ENCODE measurements at regions not wholly inside any gene's neighbourhood (a gene's known extent, or its start where the extent isn't known, plus 50 kb on each side); places are given as distances from the start of the nearest gene placed in this dataset.

DNA sequence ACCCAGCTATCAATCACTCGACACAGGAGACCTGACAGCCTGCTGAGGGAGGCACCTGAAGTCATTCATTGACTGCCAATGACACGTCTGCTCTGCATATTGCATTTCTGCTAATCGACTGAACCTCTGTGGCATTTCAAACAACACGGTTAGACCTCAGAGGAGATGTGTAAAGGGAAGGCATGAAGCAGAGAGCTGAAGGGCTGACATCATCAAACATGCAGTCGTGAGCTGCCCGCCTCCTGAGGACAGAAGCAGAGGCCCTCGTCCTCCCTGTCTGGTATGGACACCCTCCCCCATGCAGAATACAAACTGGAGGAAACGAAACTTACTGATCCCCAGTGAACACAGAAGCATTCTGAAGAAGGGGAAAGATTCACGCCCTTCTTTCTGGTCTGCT is 462.6 kb upstream of the MGMT start:
- H3K27me3 ChIP-seq = no peaks in the 10 kb centered on the region
- no peaks in the 10 kb centered on the region for H3K4me1 ChIP-seq (ENCODE audit: insufficient read depth)
- TF ChIP-seq EP300 (IDR thresholded peaks at IDR 0.05) = no peak
- TF ChIP-seq, protein P1, sequence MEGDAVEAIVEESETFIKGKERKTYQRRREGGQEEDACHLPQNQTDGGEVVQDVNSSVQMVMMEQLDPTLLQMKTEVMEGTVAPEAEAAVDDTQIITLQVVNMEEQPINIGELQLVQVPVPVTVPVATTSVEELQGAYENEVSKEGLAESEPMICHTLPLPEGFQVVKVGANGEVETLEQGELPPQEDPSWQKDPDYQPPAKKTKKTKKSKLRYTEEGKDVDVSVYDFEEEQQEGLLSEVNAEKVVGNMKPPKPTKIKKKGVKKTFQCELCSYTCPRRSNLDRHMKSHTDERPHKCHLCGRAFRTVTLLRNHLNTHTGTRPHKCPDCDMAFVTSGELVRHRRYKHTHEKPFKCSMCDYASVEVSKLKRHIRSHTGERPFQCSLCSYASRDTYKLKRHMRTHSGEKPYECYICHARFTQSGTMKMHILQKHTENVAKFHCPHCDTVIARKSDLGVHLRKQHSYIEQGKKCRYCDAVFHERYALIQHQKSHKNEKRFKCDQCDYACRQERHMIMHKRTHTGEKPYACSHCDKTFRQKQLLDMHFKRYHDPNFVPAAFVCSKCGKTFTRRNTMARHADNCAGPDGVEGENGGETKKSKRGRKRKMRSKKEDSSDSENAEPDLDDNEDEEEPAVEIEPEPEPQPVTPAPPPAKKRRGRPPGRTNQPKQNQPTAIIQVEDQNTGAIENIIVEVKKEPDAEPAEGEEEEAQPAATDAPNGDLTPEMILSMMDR (IDR thresholded peaks at IDR 0.05) = no peak
- no peak for TF ChIP-seq POLR2A (IDR thresholded peaks at IDR 0.05)
- H3K27ac ChIP-seq = no peak overlapping the region
- no peak for DNase-seq
- H3K36me3 ChIP-seq = no peaks in the 10 kb centered on the region
- no peak overlapping the region for H3K4me3 ChIP-seq
- WGBS, 3 donors = 62 to 70% (median 63%) methylated on average over 9 of the region's 9 CpGs
- intact Hi-C loops (cut with DNase I) = no loop called here
- peaks cover 0 to 3% of the 10 kb centered on the region in 2 donors for H3K9me3 ChIP-seq

DNA sequence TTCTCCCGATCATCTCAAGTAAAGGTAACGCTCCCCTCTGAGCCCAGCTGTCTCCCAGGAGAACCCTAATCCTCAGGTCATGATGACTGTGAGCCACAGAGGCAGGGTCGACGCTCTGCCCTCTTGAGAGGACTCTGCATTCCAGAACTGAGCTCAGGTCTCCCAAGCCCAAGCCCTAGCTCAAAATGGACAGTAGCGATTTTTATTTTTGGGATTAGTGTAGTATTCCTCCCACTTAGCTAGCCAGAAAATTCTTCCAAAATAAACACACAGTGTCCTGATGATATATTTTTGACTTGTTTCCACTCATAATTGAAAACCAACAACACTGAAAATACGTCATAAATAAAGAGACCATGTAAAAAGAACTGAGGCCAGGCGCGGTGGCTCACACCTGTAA is 462.0 kb upstream of the MGMT start:
- Histone ChIP-seq H3K36me3 (no peaks in the 10 kb centered on the region), H3K4me3 (no peak overlapping the region), H3K27ac (no peak overlapping the region), H3K4me1 (ENCODE audit: insufficient read depth) (no peaks in the 10 kb centered on the region), H3K9me3 (peaks cover 0 to 3% of the 10 kb centered on the region in 2 donors), H3K27me3 (no peaks in the 10 kb centered on the region)
- TF ChIP-seq, protein P1 (IDR thresholded peaks at IDR 0.05) = no peak
- TF ChIP-seq POLR2A (IDR thresholded peaks at IDR 0.05) (no peak), EP300 (IDR thresholded peaks at IDR 0.05) (no peak)
- intact Hi-C loops (cut with DNase I) = no loop called here
- no peak for DNase-seq
- WGBS, 3 donors = 73 to 75% (median 74%) methylated on average over 8 of the region's 8 CpGs

DNA sequence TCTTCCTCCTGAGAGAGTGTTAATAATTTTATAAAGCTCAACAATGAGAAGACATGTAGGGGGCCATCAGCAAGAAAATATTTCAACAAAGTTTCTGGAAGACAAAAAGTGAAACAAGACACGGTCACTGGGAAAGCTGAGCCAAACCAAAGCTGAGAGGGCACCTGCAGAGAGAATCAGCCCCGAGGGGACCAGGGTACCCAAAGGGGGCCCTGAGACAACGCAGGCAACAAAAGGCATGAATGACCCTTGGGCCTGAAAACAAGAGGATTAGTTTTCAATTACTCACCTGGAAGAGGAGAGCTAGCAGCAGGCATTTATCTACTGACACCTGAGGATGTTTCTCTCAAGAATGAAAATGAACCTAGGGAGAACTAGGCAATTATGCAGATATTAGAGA is 461.2 kb upstream of the MGMT start:
- Histone ChIP-seq H3K4me1 (ENCODE audit: insufficient read depth) (no peaks in the 10 kb centered on the region), H3K27ac (no peak overlapping the region), H3K27me3 (no peaks in the 10 kb centered on the region), H3K9me3 (peaks cover 0 to 3% of the 10 kb centered on the region in 2 donors), H3K36me3 (no peaks in the 10 kb centered on the region), H3K4me3 (no peak overlapping the region)
- intact Hi-C loops (cut with DNase I) = no loop called here
- WGBS, 3 donors = 54 to 78% (median 69%) methylated on average over 3 of the region's 3 CpGs
- DNase-seq = no peak
- TF ChIP-seq EP300 (IDR thresholded peaks at IDR 0.05) = no peak
- no peak for TF ChIP-seq POLR2A (IDR thresholded peaks at IDR 0.05)
- TF ChIP-seq, protein P1 (IDR thresholded peaks at IDR 0.05) = no peak

DNA sequence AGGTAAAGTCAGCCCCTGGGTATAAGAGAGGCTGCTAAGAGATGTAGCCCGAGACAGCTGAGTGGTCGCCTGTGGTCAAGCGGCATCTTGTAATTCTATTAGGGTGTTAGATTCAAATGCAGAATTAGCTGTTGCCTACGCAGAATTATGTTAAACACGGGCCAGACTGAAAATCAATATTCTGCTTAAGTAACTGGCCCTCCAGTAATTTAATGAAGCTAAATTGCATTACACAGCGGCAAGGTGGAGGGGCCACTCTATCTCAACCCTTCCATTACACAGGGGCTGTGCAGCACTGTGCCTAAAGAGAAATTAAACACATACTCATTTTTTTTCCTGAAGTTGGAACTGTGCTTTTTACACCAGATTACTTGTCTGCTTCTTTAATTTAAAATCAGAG is 448.5 kb upstream of the MGMT start:
- no peaks in the 10 kb centered on the region for H3K9me3 ChIP-seq
- H3K36me3 ChIP-seq = no peaks in the 10 kb centered on the region
- no peak for DNase-seq
- intact Hi-C loops (cut with DNase I) = no loop called here
- WGBS, 3 donors = 92 to 94% (median 93%) methylated on average over 6 of the region's 6 CpGs
- no peak overlapping the region for H3K27ac ChIP-seq
- H3K4me3 ChIP-seq = no peak overlapping the region
- H3K4me1 ChIP-seq (ENCODE audit: insufficient read depth) = no peaks in the 10 kb centered on the region
- H3K27me3 ChIP-seq = no peaks in the 10 kb centered on the region
- TF ChIP-seq, protein P1 (IDR thresholded peaks at IDR 0.05) = no peak
- TF ChIP-seq POLR2A (IDR thresholded peaks at IDR 0.05) (no peak), EP300 (IDR thresholded peaks at IDR 0.05) (no peak)

Measured in ovary (tissue), 7 donors.